H1 (cell line): ENCODE measurements at regions not wholly inside any gene's neighbourhood (a gene's known extent, or its start where the extent isn't known, plus 50 kb on each side); places are given as distances from the start of the nearest gene placed in this dataset.

Experiments
- GABPA ChIP-seq: IDR thresholded peaks from 2 replicates; pipeline ENCODE4 v1.6.1; 2011; ENCODE audit warnings: mild to moderate bottlenecking, low read length, moderate library complexity, borderline replicate concordance; ENCODE audit not compliant: insufficient read depth
- RNF2 ChIP-seq: fragments of 200-900, 300-1000 bp; sonication (generic); IDR thresholded peaks from 2 replicates; pipeline ENCODE4 v1.7.1; 2016; ENCODE audit warnings: borderline replicate concordance, low read depth, mild to moderate bottlenecking, antibody characterized with exemption, low read length; ENCODE audit not compliant: poor library complexity, severe bottlenecking; ENCODE audit errors: missing control alignments
- TF ChIP-seq, protein P1 (sequence below): fragments of 300-600 bp; sonication (generic); IDR thresholded peaks from 2 replicates; pipeline ENCODE4 v1.7.1; 2012; ENCODE audit warnings: low read length, moderate library complexity, mild to moderate bottlenecking, inconsistent platforms; ENCODE audit not compliant: insufficient replicate concordance

DNA sequence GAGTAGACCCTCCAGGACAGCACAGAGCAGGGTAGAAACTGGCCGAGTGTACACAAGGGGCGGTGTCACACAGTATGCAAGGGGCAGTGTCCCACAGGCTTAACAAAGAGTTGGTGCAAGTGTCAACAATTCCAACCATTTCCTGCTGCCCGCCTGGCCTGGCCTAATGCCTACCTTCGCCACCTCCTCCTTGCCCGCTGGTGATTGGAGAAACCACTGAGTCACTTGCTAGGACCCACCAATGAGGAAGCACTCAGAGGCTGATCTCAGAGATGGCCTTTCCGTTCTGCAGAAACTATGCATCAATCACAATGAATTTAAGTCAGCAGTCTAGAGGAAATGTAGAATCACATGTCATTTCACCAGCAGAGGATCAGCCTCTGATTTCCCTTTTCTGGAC lies 263.3 kb upstream of the PKDCC start (continued):
- no peak for TF ChIP-seq RNF2
- no peak for TF ChIP-seq GABPA
- TF ChIP-seq, protein P1, sequence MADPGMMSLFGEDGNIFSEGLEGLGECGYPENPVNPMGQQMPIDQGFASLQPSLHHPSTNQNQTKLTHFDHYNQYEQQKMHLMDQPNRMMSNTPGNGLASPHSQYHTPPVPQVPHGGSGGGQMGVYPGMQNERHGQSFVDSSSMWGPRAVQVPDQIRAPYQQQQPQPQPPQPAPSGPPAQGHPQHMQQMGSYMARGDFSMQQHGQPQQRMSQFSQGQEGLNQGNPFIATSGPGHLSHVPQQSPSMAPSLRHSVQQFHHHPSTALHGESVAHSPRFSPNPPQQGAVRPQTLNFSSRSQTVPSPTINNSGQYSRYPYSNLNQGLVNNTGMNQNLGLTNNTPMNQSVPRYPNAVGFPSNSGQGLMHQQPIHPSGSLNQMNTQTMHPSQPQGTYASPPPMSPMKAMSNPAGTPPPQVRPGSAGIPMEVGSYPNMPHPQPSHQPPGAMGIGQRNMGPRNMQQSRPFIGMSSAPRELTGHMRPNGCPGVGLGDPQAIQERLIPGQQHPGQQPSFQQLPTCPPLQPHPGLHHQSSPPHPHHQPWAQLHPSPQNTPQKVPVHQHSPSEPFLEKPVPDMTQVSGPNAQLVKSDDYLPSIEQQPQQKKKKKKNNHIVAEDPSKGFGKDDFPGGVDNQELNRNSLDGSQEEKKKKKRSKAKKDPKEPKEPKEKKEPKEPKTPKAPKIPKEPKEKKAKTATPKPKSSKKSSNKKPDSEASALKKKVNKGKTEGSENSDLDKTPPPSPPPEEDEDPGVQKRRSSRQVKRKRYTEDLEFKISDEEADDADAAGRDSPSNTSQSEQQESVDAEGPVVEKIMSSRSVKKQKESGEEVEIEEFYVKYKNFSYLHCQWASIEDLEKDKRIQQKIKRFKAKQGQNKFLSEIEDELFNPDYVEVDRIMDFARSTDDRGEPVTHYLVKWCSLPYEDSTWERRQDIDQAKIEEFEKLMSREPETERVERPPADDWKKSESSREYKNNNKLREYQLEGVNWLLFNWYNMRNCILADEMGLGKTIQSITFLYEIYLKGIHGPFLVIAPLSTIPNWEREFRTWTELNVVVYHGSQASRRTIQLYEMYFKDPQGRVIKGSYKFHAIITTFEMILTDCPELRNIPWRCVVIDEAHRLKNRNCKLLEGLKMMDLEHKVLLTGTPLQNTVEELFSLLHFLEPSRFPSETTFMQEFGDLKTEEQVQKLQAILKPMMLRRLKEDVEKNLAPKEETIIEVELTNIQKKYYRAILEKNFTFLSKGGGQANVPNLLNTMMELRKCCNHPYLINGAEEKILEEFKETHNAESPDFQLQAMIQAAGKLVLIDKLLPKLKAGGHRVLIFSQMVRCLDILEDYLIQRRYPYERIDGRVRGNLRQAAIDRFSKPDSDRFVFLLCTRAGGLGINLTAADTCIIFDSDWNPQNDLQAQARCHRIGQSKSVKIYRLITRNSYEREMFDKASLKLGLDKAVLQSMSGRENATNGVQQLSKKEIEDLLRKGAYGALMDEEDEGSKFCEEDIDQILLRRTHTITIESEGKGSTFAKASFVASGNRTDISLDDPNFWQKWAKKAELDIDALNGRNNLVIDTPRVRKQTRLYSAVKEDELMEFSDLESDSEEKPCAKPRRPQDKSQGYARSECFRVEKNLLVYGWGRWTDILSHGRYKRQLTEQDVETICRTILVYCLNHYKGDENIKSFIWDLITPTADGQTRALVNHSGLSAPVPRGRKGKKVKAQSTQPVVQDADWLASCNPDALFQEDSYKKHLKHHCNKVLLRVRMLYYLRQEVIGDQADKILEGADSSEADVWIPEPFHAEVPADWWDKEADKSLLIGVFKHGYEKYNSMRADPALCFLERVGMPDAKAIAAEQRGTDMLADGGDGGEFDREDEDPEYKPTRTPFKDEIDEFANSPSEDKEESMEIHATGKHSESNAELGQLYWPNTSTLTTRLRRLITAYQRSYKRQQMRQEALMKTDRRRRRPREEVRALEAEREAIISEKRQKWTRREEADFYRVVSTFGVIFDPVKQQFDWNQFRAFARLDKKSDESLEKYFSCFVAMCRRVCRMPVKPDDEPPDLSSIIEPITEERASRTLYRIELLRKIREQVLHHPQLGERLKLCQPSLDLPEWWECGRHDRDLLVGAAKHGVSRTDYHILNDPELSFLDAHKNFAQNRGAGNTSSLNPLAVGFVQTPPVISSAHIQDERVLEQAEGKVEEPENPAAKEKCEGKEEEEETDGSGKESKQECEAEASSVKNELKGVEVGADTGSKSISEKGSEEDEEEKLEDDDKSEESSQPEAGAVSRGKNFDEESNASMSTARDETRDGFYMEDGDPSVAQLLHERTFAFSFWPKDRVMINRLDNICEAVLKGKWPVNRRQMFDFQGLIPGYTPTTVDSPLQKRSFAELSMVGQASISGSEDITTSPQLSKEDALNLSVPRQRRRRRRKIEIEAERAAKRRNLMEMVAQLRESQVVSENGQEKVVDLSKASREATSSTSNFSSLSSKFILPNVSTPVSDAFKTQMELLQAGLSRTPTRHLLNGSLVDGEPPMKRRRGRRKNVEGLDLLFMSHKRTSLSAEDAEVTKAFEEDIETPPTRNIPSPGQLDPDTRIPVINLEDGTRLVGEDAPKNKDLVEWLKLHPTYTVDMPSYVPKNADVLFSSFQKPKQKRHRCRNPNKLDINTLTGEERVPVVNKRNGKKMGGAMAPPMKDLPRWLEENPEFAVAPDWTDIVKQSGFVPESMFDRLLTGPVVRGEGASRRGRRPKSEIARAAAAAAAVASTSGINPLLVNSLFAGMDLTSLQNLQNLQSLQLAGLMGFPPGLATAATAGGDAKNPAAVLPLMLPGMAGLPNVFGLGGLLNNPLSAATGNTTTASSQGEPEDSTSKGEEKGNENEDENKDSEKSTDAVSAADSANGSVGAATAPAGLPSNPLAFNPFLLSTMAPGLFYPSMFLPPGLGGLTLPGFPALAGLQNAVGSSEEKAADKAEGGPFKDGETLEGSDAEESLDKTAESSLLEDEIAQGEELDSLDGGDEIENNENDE = no peak
